ENCODE measurements at regions not wholly inside any gene's neighbourhood (a gene's known extent, or its start where the extent isn't known, plus 50 kb on each side); places are given as distances from the start of the nearest gene placed in this dataset.

DNA sequence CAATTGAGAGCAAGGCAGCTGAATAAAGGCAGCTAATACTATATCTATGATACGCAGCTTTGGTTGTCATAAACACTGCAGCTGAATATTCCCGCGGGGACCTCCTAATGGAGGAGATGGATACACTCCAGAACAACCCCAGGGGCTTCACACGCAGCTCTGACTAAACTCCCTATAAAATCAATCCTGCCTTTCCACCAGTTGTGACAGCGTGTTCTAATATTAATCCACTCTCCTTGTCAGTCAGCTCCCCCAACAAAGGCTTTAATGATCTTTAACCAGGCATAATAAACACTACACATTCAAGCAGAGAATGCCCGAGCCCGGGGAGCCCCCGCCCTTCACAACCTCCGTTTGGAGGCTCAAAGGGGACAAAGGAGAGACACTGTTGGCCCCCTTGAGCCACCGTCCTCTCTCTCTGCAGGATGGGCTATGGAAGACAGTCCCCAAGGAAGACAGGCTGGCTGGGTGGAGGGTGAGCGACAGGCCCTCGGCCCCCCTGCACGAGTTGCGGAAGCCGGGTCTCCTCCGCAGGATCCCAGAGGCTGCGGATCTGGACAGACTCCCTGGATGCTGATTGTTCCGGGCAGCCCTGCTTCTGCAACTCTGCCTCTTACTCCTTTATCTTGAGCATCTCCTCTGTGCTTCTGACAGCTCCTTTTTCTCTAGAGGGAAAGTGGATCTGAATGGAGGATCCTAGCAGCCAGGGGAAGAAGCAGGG lies 565.2 kb downstream of the BUD13 start:
- Mint-ChIP-seq H3K4me3 (no peak overlapping the region), H3K27me3 (ENCODE audit: low read depth) (peaks cover 20% of the 10 kb centered on the region), H3K36me3 (no peaks in the 10 kb centered on the region), H3K4me1 (peaks cover 6% of the 10 kb centered on the region), H3K27ac (no peak overlapping the region), H3K9me3 (no peaks in the 10 kb centered on the region)
- TF ChIP-seq, protein P1, sequence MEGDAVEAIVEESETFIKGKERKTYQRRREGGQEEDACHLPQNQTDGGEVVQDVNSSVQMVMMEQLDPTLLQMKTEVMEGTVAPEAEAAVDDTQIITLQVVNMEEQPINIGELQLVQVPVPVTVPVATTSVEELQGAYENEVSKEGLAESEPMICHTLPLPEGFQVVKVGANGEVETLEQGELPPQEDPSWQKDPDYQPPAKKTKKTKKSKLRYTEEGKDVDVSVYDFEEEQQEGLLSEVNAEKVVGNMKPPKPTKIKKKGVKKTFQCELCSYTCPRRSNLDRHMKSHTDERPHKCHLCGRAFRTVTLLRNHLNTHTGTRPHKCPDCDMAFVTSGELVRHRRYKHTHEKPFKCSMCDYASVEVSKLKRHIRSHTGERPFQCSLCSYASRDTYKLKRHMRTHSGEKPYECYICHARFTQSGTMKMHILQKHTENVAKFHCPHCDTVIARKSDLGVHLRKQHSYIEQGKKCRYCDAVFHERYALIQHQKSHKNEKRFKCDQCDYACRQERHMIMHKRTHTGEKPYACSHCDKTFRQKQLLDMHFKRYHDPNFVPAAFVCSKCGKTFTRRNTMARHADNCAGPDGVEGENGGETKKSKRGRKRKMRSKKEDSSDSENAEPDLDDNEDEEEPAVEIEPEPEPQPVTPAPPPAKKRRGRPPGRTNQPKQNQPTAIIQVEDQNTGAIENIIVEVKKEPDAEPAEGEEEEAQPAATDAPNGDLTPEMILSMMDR (IDR thresholded peaks at IDR 0.05; ENCODE audit: unreplicated experiment): no peak
- no peak for DNase-seq (ENCODE audit: low spot score in 2 of 2, unreplicated experiment in 2 of 2)

DNA sequence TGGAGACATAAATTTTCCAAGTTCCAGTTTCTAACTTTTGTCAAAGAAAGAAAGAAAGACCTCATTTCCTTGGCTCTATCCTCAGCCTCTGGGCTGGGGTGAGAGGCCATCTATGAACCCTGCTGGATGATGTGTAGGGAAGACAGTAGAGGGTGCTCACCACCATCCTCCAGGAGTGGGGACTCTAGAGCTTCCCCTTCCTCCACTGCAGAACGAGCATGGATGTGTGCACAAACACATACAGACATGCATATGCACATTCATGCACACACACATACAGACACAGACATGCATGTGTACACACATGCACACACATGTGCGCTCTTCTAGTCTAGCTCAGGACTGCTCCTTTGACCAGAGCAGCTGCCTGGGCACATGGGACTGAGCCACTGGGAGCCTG lies 565.8 kb downstream of the BUD13 start:
- H3K27ac Mint-ChIP-seq: no peak overlapping the region
- no peaks in the 10 kb centered on the region for H3K9me3 Mint-ChIP-seq
- TF ChIP-seq, protein P1 (IDR thresholded peaks at IDR 0.05; ENCODE audit: unreplicated experiment): no peak
- H3K27me3 Mint-ChIP-seq (ENCODE audit: low read depth): peaks cover 20% of the 10 kb centered on the region
- no peak for DNase-seq (ENCODE audit: low spot score in 2 of 2, unreplicated experiment in 2 of 2)
- H3K4me1 Mint-ChIP-seq: peaks cover 6% of the 10 kb centered on the region
- H3K4me3 Mint-ChIP-seq: no peak overlapping the region
- no peaks in the 10 kb centered on the region for H3K36me3 Mint-ChIP-seq

DNA sequence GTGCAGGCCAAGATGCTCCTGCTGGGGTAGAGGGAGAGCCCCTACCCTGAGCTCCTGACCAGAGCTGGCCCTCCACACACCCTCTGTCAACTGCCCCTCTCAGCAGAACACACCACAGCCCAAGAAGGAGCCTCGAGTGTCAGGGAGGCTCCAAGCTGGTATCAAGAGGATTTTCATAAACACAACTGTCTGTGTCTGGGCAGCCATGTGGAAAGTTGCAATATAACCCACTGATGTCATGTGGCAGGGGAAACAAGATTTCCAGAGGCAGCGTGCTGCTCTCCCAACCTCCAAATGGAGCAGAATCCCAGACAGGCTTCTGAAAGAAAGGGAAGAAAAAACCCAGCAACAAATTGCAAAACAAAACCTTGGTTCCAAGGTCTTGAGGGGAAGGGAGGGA lies 569.9 kb downstream of the BUD13 start:
- TF ChIP-seq, protein P1 (IDR thresholded peaks at IDR 0.05; ENCODE audit: unreplicated experiment): no peak
- peaks cover 10% of the 10 kb centered on the region for H3K4me1 Mint-ChIP-seq
- DNase-seq (ENCODE audit: low spot score in 2 of 2, unreplicated experiment in 2 of 2): no peak
- H3K36me3 Mint-ChIP-seq: no peaks in the 10 kb centered on the region
- H3K27ac Mint-ChIP-seq: no peak overlapping the region
- peaks cover 4% of the 10 kb centered on the region for H3K27me3 Mint-ChIP-seq (ENCODE audit: low read depth)
- H3K4me3 Mint-ChIP-seq: no peak overlapping the region
- no peaks in the 10 kb centered on the region for H3K9me3 Mint-ChIP-seq

DNA sequence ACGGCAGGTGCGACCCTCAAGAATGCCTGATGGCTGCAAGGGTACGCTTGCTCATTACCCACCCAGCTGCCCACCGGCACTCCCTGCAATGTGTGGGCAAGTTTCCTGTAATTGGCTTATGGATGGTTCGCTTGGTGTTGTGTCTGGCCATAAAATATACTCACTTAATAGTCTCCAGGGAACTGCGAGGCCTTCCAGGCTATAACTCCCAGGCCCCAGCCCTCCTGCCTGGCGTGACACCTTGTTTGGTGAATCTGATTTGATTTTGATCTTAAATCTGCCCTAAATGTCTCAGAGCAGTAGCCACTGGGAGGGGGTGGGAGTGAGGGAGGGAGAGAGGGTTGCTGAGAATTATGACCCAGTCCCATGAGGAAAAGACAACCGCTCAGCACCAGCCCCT lies 572.2 kb downstream of the BUD13 start:
- Mint-ChIP-seq H3K4me1 (peaks cover 5% of the 10 kb centered on the region), H3K4me3 (no peak overlapping the region)

DNA sequence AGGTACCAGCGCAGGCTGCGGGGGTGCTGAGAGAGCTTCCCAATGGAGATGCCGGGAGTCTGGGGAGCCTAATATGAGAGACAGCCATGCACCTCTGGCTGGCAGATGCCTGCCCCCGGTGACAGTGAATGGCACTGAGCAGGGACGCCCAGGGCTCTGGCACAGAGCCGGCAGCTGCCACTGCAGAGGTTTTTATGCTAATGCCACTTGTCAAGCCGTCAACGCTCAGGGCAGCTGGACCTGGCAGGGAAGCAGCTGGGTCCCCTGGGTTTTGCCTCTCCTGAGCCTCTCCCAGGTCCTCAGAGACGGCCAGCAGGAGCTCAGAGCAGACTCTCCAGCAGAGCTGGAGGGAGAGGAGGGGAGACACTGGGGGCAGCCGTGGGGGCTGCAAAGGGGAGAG lies 573.6 kb downstream of the BUD13 start:
- no peak for DNase-seq (ENCODE audit: low spot score in 2 of 2, unreplicated experiment in 2 of 2)
- H3K4me1 Mint-ChIP-seq: peaks cover 13% of the 10 kb centered on the region
- no peaks in the 10 kb centered on the region for H3K36me3 Mint-ChIP-seq
- H3K4me3 Mint-ChIP-seq: no peak overlapping the region
- no peaks in the 10 kb centered on the region for H3K9me3 Mint-ChIP-seq
- H3K27ac Mint-ChIP-seq: no peak overlapping the region
- H3K27me3 Mint-ChIP-seq (ENCODE audit: low read depth): no peaks in the 10 kb centered on the region
- TF ChIP-seq, protein P1 (IDR thresholded peaks at IDR 0.05; ENCODE audit: unreplicated experiment): no peak

More for the DNA sequence above, 572.2 kb downstream of the BUD13 start:
- Mint-ChIP-seq H3K9me3 (no peaks in the 10 kb centered on the region), H3K27me3 (ENCODE audit: low read depth) (peaks cover 2% of the 10 kb centered on the region), H3K36me3 (no peaks in the 10 kb centered on the region), H3K27ac (no peak overlapping the region)
- no peak for DNase-seq (ENCODE audit: low spot score in 2 of 2, unreplicated experiment in 2 of 2)
- TF ChIP-seq, protein P1 (IDR thresholded peaks at IDR 0.05; ENCODE audit: unreplicated experiment): no peak

Data from mesothelial cell of epicardium (in vitro differentiated cells).